Superior temporal gyrus (tissue), 1 donor: ENCODE measurements at regions not wholly inside any gene's neighbourhood (a gene's known extent, or its start where the extent isn't known, plus 50 kb on each side); places are given as distances from the start of the nearest gene placed in this dataset.
A peak's percentile ranks its signal among the peaks of the same experiment; 100 is the strongest.

Experiments
- DNase-seq: peaks from one replicate; pipeline ENCODE4 v3.0.0-alpha.2; 2016; ENCODE audit errors: extremely low spot score

GRCh38 chrX:39137363-39137954 is 336.2 kb downstream of the MID1IP1 start:
- no peak for DNase-seq

GRCh38 chrX:39140581-39140980 is 339.3 kb downstream of the MID1IP1 start:
- DNase-seq = no peak

- no peak for DNase-seq
Measured at GRCh38 chrX:39144323-39144722, 343.1 kb downstream of the MID1IP1 start.

DNA sequence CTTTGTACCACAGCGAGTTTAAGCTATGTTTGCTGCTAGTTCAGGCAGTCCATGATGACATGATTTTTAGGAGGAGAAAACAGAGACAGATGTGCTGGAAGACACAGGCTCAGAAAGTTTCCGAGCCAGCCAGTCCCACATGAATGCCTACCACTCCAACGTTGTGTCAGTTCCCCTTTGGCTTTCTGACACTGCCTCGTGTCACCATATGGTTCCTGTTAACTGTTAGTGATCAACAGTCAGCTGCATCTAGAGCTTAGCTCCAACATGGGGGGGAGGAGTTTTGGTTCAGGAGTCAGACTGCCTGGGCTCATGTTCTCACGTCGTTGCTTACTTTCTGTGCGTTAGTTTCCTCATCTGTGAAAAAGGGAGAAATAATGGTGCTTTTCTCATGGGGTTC is 343.7 kb downstream of the MID1IP1 start:
- DNase-seq = no peak

DNA sequence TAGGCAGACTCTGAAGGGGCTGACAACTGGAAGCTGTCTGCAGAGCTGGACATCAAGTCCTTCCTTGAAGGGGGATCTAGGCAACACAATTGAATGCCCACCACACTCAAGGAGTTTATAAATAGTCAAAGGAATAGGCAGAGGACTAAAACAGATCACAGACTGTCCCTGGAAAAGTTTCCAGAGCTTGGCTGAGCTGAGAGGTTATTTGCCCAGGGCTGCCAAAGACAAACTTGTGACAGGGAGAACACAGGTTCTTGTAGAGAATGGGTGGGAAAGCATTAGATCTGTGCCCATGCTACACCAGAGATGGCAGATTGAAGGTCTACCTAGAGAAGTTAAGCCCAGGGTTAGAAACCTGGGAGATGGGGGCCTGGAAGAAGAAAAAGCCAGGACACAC is 344.6 kb downstream of the MID1IP1 start:
- no peak for DNase-seq

GRCh38 chrX:39149761-39150160 is 348.5 kb downstream of the MID1IP1 start:
- peak; percentile 79 for DNase-seq

DNA sequence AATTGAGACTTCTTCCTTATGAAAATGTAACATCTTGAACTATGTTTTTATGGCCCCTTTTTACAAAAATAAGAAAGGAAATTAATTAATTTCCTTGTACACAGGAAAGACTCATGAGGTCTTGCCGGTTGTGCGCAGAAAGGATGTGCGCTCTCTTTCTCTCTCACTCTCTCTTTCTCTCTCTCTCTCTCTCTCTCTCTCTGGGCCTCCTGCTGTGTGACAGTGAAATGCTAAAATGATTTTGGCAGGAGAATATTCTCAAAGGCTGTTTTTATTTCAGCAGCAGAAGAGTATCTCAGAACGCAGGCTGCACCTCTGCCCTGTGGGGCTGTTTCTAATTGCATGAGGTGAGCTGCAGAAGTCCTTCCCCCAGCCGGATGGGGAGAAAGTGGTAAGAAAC is 349.0 kb downstream of the MID1IP1 start:
- no peak for DNase-seq

DNA sequence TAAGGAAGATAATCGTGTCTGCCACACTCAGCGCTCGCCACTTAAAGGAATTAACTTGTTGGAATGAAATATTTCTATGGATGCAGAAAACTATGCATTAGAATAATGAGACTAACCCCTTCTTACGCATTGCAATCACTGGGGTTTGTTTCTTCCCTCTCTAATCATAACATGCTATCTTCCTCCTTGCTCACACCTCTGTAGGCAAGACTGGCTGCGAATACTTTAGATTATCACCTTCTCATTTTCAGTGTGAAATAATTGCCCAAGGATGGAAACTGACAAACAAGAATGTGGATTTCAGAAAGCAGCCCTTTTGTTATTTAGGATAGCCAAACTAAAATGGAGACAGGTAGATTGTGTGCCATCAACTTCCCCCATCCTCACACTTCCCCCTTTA is 349.4 kb downstream of the MID1IP1 start:
- DNase-seq = no peak

- DNase-seq = no peak
Measured at GRCh38 chrX:39152106-39152649, 350.9 kb downstream of the MID1IP1 start.

DNA sequence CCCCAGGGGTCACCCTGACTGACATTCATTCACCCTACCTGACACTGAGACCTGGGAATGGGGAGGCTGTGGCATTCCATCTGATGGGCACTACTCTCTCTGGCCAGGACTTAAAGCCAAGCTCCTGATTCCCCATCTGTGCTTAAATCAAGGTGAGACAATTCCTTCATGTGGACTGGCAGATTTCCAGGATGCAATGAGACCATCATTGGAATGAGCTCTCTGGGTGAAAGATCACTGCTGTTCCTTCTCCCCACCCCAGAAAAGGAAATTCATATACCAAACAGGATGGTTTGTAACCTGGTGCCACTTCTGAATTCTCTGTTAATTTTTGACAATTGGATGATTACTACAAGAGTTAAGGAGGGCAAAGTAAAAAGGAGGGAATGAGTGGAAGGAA is 354.8 kb downstream of the MID1IP1 start:
- no peak for DNase-seq

DNA sequence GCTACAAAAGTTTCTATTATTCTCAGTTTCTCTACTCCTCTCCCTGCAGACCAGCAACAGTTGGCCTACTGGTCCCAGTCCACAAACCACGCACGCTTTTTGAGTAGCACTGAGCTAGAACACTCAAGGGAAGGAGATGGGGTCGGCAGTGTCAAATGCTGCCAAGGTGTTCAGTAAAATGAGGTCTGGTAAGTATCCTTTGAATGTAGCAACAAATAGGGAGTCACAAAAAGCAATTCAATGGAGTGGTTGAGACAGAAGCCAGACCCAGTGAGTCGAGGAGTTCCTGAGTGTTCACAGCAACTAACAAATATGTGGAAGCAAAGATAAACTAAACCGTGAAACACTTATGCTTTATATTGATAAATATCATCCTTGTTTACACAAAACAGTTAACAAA is 355.7 kb downstream of the MID1IP1 start:
- DNase-seq = no peak

GRCh38 chrX:39157796-39158195 is 356.5 kb downstream of the MID1IP1 start:
- no peak for DNase-seq

DNA sequence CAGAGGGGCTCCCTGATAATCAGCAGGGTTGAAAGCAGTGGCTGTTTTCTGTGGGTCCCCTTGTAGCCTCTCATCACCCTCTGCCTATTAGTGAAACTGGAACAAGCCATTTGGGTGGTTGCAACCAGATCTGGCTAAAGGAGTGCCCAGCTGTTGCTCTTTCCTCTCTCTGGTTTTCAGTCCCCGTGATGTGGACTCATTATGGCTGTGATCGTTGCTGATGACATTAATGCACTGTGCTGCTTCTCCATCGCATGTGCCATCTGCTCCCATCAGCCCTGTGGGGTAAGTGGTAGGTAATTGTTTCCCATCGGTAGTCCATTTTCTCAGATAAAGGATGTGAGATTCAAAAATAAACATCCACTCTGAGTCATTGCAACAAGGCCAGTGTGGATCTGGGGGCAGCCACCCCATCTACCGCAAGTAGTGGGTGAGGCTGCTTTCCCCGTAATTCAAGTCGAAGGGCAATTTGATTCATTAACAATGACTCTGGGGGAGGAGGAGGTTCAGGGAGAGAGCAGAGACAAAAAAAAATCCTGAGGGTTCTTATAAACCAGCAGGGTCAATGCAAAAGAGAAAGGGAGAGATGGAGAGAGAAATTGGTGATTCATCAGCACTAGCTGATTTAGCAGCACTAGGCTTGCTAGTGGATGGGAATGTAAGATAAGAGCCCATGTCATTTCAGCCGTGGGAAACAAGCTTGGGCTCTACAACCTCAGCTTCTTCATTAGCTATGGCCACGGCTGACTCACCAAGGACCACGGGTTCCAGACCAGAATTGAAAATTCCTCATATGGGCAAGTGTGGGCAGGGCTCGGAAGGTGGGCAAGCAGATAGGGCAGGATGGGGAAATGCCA is 357.8 kb downstream of the MID1IP1 start:
- DNase-seq = no peak

DNA sequence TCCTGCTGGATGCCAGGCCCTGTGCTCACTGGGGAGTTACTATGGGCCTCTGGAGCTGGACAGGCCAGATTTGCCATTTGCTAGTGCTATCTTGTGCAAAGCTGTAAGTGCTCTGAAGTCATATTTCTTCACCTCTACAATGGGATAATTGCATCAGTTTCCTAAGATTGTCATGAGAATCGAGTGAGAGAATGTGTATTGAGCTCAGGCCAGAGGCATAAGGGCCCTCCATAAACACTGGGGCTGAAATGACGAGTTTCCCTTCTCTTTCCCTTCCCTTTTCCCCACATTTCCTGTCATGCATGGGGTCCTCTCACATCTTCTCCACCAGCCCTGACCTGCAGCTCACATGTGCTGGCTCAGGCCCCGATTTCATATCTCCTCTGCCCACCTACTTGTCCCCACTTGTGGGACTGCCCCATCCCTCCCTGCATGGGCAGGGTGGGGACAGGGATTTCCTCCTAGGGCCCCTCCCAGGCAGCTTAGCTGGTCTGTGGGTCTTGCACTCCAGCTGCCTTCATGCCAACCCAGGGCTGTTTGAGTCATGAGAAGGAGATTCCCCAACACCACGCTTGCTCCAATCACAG is 358.8 kb downstream of the MID1IP1 start:
- DNase-seq = no peak

DNA sequence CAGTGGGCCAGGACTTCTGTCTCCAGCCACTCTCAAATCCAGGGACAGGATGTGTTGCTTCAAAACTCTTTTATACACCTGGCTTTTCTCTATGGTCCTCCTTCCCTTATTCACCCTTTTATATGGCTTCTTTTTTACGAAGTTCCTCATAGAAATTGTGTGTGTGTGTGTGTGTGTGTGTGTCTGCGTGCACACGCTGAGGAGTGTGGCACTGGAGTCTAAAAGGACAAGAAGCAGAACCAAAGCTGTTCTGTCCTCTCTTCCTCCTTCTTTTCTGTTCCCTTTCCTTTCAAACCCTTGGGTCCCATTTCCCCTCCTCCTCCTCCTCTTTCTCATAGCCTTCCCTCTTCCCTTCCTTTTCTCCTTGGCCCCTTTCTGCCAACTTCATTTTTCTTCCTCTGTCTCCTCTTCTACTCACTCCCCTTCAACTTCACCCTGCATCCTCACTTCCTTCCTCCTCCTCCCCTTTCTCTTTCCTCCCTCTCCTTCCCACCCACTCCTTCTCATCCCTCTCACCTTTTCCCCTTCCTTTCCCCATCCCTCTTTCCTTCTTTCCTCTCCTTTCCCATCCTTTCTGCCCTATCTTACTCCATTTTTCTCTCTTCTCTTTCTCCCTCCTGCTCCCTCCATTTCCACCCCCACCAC is 360.5 kb downstream of the MID1IP1 start:
- DNase-seq = no peak

DNA sequence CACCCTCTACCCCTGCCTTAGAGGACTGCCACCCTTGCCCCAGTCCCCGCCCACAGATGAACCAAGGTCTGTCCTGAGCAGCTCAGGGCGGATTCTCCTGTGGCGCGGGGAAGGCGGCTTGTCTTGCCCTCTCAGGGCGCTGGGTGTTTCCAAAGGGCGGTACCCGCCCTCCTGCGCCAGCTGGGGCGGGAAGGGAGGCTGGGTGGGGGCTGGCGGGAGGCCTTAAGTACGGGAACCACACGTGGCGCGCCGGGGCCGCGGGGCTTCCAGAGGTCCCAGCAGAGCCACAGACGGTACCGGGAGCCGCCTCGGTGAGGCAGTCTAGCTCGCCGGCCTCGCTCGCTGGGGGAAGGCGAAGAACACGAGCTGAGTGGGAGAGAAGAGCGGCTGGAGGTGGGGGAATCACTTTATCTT is 361.1 kb downstream of the MID1IP1 start:
- DNase-seq = no peak

DNA sequence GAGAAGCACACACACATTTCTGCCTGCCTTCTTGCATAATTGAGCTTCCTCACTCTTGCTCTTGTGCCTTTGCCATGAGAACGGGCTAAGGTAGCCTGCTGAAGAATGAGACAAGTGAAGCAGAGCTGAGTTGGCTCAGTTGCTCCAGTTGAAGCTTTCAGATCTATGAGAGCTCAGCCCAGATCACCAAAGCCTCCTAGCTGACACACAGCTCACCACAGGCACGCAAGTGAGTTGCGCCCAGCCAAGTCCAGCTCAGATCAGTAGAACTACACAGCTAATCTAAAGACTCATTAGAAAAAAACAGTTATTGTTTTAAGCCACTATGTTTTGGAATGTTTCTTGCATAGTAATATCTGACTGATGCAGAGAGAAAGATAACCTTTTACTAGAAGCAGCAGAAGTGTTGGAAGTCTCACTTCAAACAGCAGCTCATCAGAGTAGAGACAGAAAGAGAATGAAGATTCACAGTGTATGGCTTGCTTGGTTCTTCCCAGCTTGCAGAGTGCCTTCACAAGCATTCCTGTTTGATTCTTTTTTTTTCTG is 362.4 kb downstream of the MID1IP1 start:
- no peak for DNase-seq

DNA sequence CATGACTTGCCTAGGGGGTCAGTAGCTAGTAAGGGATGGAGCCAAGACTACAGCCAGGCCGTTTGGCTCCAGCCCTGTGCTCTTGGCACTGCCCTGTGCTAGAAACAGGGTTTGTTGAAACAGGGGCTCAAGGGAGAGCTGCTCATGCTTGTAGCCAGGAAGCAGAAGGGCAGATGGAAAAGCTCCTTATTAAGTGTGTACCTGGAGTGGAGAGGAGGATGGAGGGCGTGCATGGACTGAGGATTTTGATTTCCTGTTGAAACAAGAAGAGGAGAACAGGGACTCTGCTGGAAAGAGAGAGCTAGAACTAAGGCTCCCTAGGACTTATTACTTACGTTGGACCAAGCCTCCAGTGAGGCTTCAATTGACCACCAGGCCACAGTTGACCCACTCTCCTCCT is 363.0 kb downstream of the MID1IP1 start:
- DNase-seq = no peak

GRCh38 chrX:39165185-39165584 is 363.9 kb downstream of the MID1IP1 start:
- DNase-seq = no peak

DNA sequence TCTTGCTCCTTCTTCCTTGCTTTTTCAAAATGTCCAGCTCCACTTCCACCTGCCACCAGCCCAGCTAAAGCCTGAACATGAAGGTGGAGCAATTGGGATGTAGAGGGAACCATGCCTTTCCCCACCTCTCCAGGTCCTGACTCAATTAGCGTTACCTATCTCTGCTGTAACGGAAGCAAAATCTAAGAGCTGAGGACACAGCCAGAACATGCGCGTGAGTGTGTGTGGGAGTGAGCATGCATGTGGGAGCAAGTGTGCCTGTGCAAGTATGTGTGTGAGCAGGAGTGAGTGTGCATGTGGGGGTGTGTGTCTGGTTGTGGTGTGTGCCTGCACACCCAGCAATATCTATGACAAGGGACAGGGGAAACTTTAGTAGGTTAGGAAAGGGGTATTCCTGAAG is 364.5 kb downstream of the MID1IP1 start:
- DNase-seq = no peak

DNA sequence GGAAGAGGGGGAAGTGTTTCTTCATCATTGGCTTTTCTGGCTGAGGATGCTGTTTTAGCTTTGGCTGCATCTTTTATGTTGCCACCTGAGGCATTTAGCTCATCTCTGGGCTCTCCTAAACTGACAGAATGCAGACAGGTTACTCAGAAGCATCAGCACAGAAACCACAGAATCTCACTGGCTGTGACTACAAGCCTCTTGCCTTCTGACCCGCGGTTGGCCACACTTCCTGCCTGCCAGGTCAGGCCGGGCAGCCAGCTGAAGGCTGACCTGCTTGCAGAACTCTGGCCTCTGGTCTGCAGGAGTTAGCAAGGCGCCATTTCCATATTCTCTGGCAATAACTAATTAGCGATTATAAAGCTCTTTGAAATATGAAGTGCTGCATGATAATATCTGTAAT is 366.5 kb downstream of the MID1IP1 start:
- DNase-seq = no peak

DNA sequence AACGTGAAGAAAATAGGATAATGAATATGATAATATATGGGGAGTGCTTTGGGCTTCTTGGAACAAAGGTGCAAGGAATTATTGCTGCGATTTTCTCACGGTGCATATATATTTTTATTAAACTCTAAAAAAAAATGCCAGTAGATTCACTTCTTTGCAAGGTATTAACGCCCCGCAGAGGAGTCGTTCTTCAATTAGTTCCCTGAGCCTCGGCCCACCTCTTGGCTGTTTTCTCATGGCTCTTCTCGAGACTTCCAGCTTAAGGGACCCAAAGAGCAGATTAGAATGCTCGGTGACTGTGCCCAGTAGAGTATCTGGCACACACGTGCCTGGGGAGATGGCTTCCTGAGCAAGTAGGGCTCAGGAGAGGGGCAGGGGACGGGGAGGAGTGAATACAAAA is 367.4 kb downstream of the MID1IP1 start:
- no peak for DNase-seq
